ENCODE measurements at regions not wholly inside any gene's neighbourhood (a gene's known extent, or its start where the extent isn't known, plus 50 kb on each side); places are given as distances from the start of the nearest gene placed in this dataset.

DNA sequence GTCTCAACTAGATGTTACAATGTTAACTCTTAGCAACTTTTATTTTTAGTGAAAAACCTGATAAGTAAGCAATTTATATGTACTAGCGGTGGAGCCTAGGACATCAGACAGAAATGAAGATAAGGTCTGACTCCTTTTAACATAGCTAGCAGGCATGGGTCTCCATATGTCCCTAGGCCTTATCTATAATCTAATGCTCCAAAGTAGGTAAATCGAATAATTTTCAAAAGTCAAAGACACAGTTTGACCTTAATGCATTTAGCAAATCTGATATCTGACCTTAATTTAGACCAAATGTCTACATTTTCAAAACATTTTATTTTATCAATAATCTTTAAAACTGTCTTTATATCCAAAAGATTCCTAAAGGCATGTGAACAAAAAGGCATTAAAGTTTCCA is 305.0 kb upstream of the CCNH start:
- H3K4me3 ChIP-seq (ENCODE audit: low read depth, low read length) = no peak overlapping the region
- TF ChIP-seq CTCF (IDR thresholded peaks at IDR 0.05; ENCODE audit: low read depth, low read length) = no peak

- H3K4me3 ChIP-seq (ENCODE audit: low read depth, low read length) = no peak overlapping the region
- TF ChIP-seq CTCF (IDR thresholded peaks at IDR 0.05; ENCODE audit: low read depth, low read length) = no peak
These were observed 293.1 kb upstream of the CCNH start for GRCh38 chr5:87705876-87706275.

DNA sequence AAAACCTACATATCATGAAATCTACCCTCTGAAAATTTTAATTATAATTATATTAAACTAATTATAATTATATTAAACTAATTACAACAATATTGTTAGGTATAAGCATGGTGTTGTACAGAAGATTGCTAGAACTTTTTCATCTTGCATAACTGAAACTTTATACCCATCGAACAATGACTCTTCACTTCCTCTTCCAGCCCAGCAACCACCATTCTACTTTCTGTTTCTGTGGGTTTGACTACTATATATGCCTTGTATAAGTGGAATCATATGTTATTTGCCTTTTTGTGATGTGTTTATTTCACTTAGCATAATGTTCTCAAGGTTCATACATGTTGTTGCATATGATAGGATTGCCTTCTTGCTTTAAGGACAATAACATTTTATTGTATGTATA is 274.2 kb upstream of the CCNH start:
- no peak overlapping the region for H3K4me3 ChIP-seq (ENCODE audit: low read depth, low read length)
- TF ChIP-seq CTCF (IDR thresholded peaks at IDR 0.05; ENCODE audit: low read depth, low read length) = no peak

- no peak overlapping the region for H3K4me3 ChIP-seq (ENCODE audit: low read depth, low read length)
- no peak for TF ChIP-seq CTCF (IDR thresholded peaks at IDR 0.05; ENCODE audit: low read depth, low read length)
These were observed 273.3 kb upstream of the CCNH start for GRCh38 chr5:87686018-87686417.

DNA sequence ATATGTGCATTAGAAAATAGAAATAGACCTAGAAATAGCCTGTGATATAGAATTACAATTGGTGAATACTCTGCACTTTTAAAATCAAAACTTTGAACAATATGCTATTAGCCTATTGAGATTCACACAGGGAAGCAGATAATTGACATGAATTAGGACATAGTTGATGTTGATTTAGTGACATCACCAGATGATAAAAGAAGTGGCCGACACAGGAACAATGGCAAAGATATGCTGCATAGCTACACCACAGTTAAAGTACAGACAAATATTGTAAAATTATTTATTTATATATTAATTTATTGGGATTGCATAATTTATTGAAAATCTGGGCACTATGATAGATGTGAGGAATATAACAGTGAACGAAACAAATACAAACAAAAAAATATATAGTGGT is 261.5 kb upstream of the CCNH start:
- TF ChIP-seq CTCF (IDR thresholded peaks at IDR 0.05; ENCODE audit: low read depth, low read length) = no peak
- H3K4me3 ChIP-seq (ENCODE audit: low read depth, low read length) = no peak overlapping the region

DNA sequence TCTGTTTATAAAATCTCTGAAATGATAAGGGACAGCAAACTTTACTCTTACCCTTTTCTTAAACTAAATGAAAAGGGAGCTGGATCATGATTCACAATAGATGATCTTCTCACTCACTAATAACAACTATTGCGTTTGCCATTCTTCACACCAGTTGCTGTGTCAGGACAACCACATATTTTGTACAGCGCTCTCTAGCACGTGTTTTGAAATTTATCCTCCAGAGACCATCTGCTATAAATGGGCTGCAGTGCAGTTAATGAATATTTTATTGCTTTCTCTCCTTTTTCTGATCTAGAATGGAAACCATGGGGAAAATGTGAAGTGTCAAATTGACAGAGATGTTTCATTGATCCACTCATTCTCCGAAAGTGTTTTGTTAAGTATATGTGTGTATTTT is 258.4 kb upstream of the CCNH start:
- no peak for TF ChIP-seq CTCF (IDR thresholded peaks at IDR 0.05; ENCODE audit: low read depth, low read length)
- H3K4me3 ChIP-seq (ENCODE audit: low read depth, low read length) = no peak overlapping the region

- TF ChIP-seq CTCF (IDR thresholded peaks at IDR 0.05; ENCODE audit: low read depth, low read length) = no peak
- no peak overlapping the region for H3K4me3 ChIP-seq (ENCODE audit: low read depth, low read length)
These were observed 252.4 kb upstream of the CCNH start for GRCh38 chr5:87665166-87665565.
